DMS153 treated with DMSO at 0.1 percent for 48 hours (cell line): ENCODE measurements at regions not wholly inside any gene's neighbourhood (a gene's known extent, or its start where the extent isn't known, plus 50 kb on each side); places are given as distances from the start of the nearest gene placed in this dataset.

Experiments
- DNase-seq: peaks from one replicate; lab custom pipeline; 2025; ENCODE audit not compliant: unreplicated experiment; lab: John Stamatoyannopoulos, UW

- DNase-seq: no peak
These were observed 830.4 kb downstream of the MAT2B start for GRCh38 chr5:164335837-164336236.

GRCh38 chr5:164336276-164336675 is 830.9 kb downstream of the MAT2B start:
- no peak for DNase-seq

- no peak for DNase-seq
These were observed 831.5 kb downstream of the MAT2B start for GRCh38 chr5:164336906-164337305.

- DNase-seq: no peak
These were observed 835.7 kb downstream of the MAT2B start for GRCh38 chr5:164341056-164341619.

- no peak for DNase-seq
These were observed 839.9 kb downstream of the MAT2B start for GRCh38 chr5:164345173-164345849.

- no peak for DNase-seq
These were observed 840.4 kb downstream of the MAT2B start for GRCh38 chr5:164345853-164346252.

- no peak for DNase-seq
These were observed 841.6 kb downstream of the MAT2B start for GRCh38 chr5:164346785-164347630.

GRCh38 chr5:164350236-164350635 is 844.8 kb downstream of the MAT2B start:
- DNase-seq: no peak

GRCh38 chr5:164351245-164351834 is 845.9 kb downstream of the MAT2B start:
- DNase-seq: no peak

GRCh38 chr5:164352695-164353094 is 847.3 kb downstream of the MAT2B start:
- DNase-seq: no peak

GRCh38 chr5:164353155-164353554 is 847.7 kb downstream of the MAT2B start:
- no peak for DNase-seq

- no peak for DNase-seq
These were observed 848.8 kb downstream of the MAT2B start for GRCh38 chr5:164354139-164354751.

GRCh38 chr5:164355267-164355830 is 849.9 kb downstream of the MAT2B start:
- no peak for DNase-seq

GRCh38 chr5:164356790-164357189 is 851.4 kb downstream of the MAT2B start:
- DNase-seq: no peak

- DNase-seq: no peak
These were observed 852.1 kb downstream of the MAT2B start for GRCh38 chr5:164357395-164358033.

- no peak for DNase-seq
These were observed 853.3 kb downstream of the MAT2B start for GRCh38 chr5:164358531-164359259.

- no peak for DNase-seq
These were observed 854.1 kb downstream of the MAT2B start for GRCh38 chr5:164359260-164360255.

GRCh38 chr5:164360589-164360988 is 855.2 kb downstream of the MAT2B start:
- no peak for DNase-seq

- DNase-seq: no peak
These were observed 856.6 kb downstream of the MAT2B start for GRCh38 chr5:164361986-164362385.
